HepG2 (cell line): ENCODE measurements at regions not wholly inside any gene's neighbourhood (a gene's known extent, or its start where the extent isn't known, plus 50 kb on each side); places are given as distances from the start of the nearest gene placed in this dataset.

Source experiments
- ATAC-seq: fragments of 200-7000 bp; cut with Tn5 transposase; 3 replicates; pipeline ENCODE4 v1.9.1; 2020; ENCODE audit warnings: mild to moderate bottlenecking, moderate library complexity
- BruUV-seq: library from RNA; stranded (reverse); fragments of 400-500 nt; replicated peaks from 2 replicates; lab custom pipeline; 2021; lab: Mats Ljungman, UMichigan
- CTCF ChIA-PET: fragments of 300-600 bp; formaldehyde crosslinking; extraction: SDS; loops from one replicate; lab custom pipeline; 2021; ENCODE audit warnings: low total read pairs, inconsistent platforms, low intra/inter-chr PET ratio; lab: Yijun Ruan, JAX
- POLR2A ChIA-PET: fragments of 350-600 bp; sonication (Branson Sonifier 250); formaldehyde crosslinking; loops from one replicate; lab custom pipeline; 2020; ENCODE audit warnings: antibody characterized with exemption, inconsistent platforms; lab: Yijun Ruan, JAX
- DNase-seq: peaks from one replicate; pipeline ENCODE4 v3.0.0-alpha.2; 2015; ENCODE audit warnings: low spot score
- FAIRE-seq: peaks from 3 replicates; lab custom pipeline; 2011; peaks lifted over from hg19 to GRCh38; lab: Jason Lieb, UNC
- H2AFZ ChIP-seq: one replicate; pipeline ENCODE4 v1.6.1; 2011; ENCODE audit warnings: low read length, inconsistent platforms
- H3K27ac ChIP-seq: fragments of 300-600 bp; 3 replicates; pipeline ENCODE4 v1.8.0; 2011; ENCODE audit warnings: mixed run types, mild to moderate bottlenecking, mixed read lengths, low read length, inconsistent platforms; ENCODE audit not compliant: insufficient read depth; ENCODE audit errors: extremely low read length
- H3K27me3 ChIP-seq, 2 experiments: fragments of 200-600 bp in 1 of 2; 2 replicates in 1 of 2; 3 replicates in 1 of 2; pipeline versions ENCODE4 v1.6.0 to v1.8.0; 2011; ENCODE audit warnings: low read length in 2 of 2, mild to moderate bottlenecking in 2 of 2, moderate library complexity in 2 of 2, inconsistent platforms in 1 of 2; ENCODE audit not compliant: insufficient read depth in 2 of 2, control insufficient read depth in 1 of 2
- H3K36me3 ChIP-seq, 2 experiments: fragments of 200-600 bp in 1 of 2; replicated peaks in 1 of 2; 2 replicates in 1 of 2; 3 replicates in 1 of 2; pipeline versions ENCODE4 v1.5.1 to v1.8.0; 2011; ENCODE audit warnings: low read length in 2 of 2, inconsistent platforms in 1 of 2; ENCODE audit not compliant: insufficient read depth in 2 of 2, control insufficient read depth in 1 of 2
- H3K4me1 ChIP-seq: 2 replicates; pipeline ENCODE4 v1.5.1; 2012; ENCODE audit warnings: low read length, inconsistent platforms; ENCODE audit not compliant: insufficient read depth
- H3K4me2 ChIP-seq: 2 replicates; pipeline ENCODE4 v1.6.0; 2011; ENCODE audit warnings: low read depth, low read length, inconsistent platforms
- H3K4me3 ChIP-seq, 3 experiments: fragments of 200-600 bp in 1 of 3; sonication (generic), shearing (Covaris generic) in 1 of 3; replicated peaks in 1 of 3; 2 replicates each; pipeline ENCODE4 v1.5.1; 2011 to 2016; ENCODE audit warnings: low read length in 3 of 3, inconsistent platforms in 2 of 3, low read depth in 2 of 3, mild to moderate bottlenecking in 2 of 3, control low read depth in 1 of 3, mixed read lengths in 1 of 3; ENCODE audit not compliant: insufficient read depth in 1 of 3
- H3K79me2 ChIP-seq: one replicate; pipeline ENCODE4 v1.6.1; 2011; ENCODE audit warnings: low read length, inconsistent platforms; ENCODE audit not compliant: insufficient read depth
- H3K9ac ChIP-seq: 2 replicates; pipeline ENCODE4 v1.6.0; 2011; ENCODE audit warnings: mild to moderate bottlenecking, low read depth, low read length, inconsistent platforms; ENCODE audit not compliant: insufficient read depth
- H3K9me3 ChIP-seq: 2 replicates; pipeline ENCODE4 v1.5.1; 2012; ENCODE audit warnings: mild to moderate bottlenecking, low read length
- H4K20me1 ChIP-seq: 2 replicates; pipeline ENCODE4 v1.6.0; 2011; ENCODE audit warnings: inconsistent platforms, mild to moderate bottlenecking, low read length, moderate library complexity; ENCODE audit not compliant: insufficient read depth
- ATF2 ChIP-seq: sonication (generic); formaldehyde crosslinking; IDR thresholded peaks from 2 replicates; pipeline ENCODE4 v1.4.0; 2020; ENCODE audit warnings: missing genetic modification reagents
- BORCS8-MEF2B ChIP-seq: sonication (generic); formaldehyde crosslinking; IDR thresholded peaks from 2 replicates; pipeline ENCODE4 v1.8.0; 2022; ENCODE audit warnings: mild to moderate bottlenecking, missing genetic modification reagents
- CEBPZ ChIP-seq: IDR thresholded peaks from 2 replicates; pipeline ENCODE4 v1.6.1; 2012; ENCODE audit warnings: low read length, improper control_type of control experiment
- CENPX ChIP-seq: sonication (generic); formaldehyde crosslinking; IDR thresholded peaks from 2 replicates; pipeline ENCODE4 v1.9.0; 2021; ENCODE audit warnings: mild to moderate bottlenecking, missing genetic modification reagents, moderate library complexity
- HCFC1 ChIP-seq: fragments of 150-350 bp; IDR thresholded peaks from 2 replicates; pipeline ENCODE4 v1.6.1; 2014; ENCODE audit warnings: low read depth, low read length
- HES4 ChIP-seq: sonication (generic); formaldehyde crosslinking; IDR thresholded peaks from 2 replicates; pipeline ENCODE4 v1.9.0; 2021; ENCODE audit warnings: mild to moderate bottlenecking, missing genetic modification reagents, borderline replicate concordance
- HNF1B ChIP-seq: sonication (generic); formaldehyde crosslinking; IDR thresholded peaks from 2 replicates; pipeline ENCODE4 v1.5.1; 2020; ENCODE audit warnings: mild to moderate bottlenecking, moderate library complexity, missing genetic modification reagents
- HNRNPH1 ChIP-seq: fragments of 200-400 bp; formaldehyde crosslinking; optimal IDR thresholded peaks from 2 replicates; pipeline ENCODE3; 2017; ENCODE audit warnings: mild to moderate bottlenecking, low read depth, low read length
- MLX ChIP-seq: IDR thresholded peaks from 2 replicates; pipeline ENCODE4 v1.6.1; 2016
- NFRKB ChIP-seq: fragments of 450-650 bp; IDR thresholded peaks from 2 replicates; pipeline ENCODE4 v1.6.1; 2017
- NKX3-1 ChIP-seq: sonication (generic); formaldehyde crosslinking; IDR thresholded peaks from 2 replicates; pipeline ENCODE4 v1.5.0; 2020; ENCODE audit warnings: missing genetic modification reagents
- SMC3 ChIP-seq: IDR thresholded peaks from 2 replicates; pipeline ENCODE4 v1.6.1; 2011; ENCODE audit warnings: low read length, improper control_type of control experiment
- SMYD3 ChIP-seq: sonication (generic); formaldehyde crosslinking; IDR thresholded peaks from 2 replicates; pipeline ENCODE4 v1.8.1; 2023; ENCODE audit warnings: mild to moderate bottlenecking, missing genetic modification reagents
- SNAPC2 ChIP-seq: sonication (generic); formaldehyde crosslinking; IDR thresholded peaks from 2 replicates; pipeline ENCODE4 v1.8.1; 2022; ENCODE audit warnings: mild to moderate bottlenecking, missing genetic modification reagents
- XRCC5 ChIP-seq: fragments of 200-400 bp; formaldehyde crosslinking; optimal IDR thresholded peaks from 2 replicates; pipeline ENCODE3; 2017; ENCODE audit warnings: mild to moderate bottlenecking, low read length
- ZFY ChIP-seq: sonication (generic); formaldehyde crosslinking; IDR thresholded peaks from 2 replicates; pipeline ENCODE4 v1.4.0; 2020; ENCODE audit warnings: missing genetic modification reagents
- ZMAT5 ChIP-seq: sonication (generic); formaldehyde crosslinking; IDR thresholded peaks from 2 replicates; pipeline ENCODE4 v1.5.0; 2020; ENCODE audit warnings: mild to moderate bottlenecking, low read depth, missing genetic modification reagents, borderline replicate concordance
- WGBS: methylation state at CpG from one replicate; pipeline ENCODE4 v1.1.6; 2017; ENCODE audit warnings: low lambda C conversion rate; 5-methylcytosine and 5-hydroxymethylcytosine counted together
- in situ Hi-C: cut with HindIII; loops from 2 replicates; pipeline ENCODE4 v1.10.0; 2017; ENCODE audit warnings: low pct_unique_long_range_greater_than_20kb; ENCODE audit not compliant: extremely low pct_ligation_motif_present
- intact Hi-C: fragments of 100-400 bp; cut with micrococcal nuclease; formaldehyde crosslinking; loops from one replicate; pipeline ENCODE4 v1.10.0; 2022; ENCODE audit not compliant: unreplicated experiment

- in situ Hi-C loops: loop anchor here (5.0 kb wide), 1 partner anchor 187 kb away; no protein-coding TSS in a partner anchor
- H3K9ac ChIP-seq: no peak overlapping the region
- H3K79me2 ChIP-seq: no peaks in the 10 kb centered on the region
- no peak for FAIRE-seq
- H3K4me1 ChIP-seq: no peaks in the 10 kb centered on the region
- WGBS: 64% methylated on average over 7 of the region's 7 CpGs
- H2AFZ ChIP-seq: no peak overlapping the region
- H3K27ac ChIP-seq: no peak overlapping the region
- DNase-seq: no peak
- intact Hi-C loops: loop anchor here (5.0 kb wide), 1 partner anchor 112 kb away; the partner anchor contains the start of gene KCNF1
- BruUV-seq: no TSS peak
- no peak for ATAC-seq
- H3K4me2 ChIP-seq: no peak overlapping the region
- H3K27me3 ChIP-seq: peaks cover 5 to 43% of the 10 kb centered on the region in 2 experiments; a peak in 4 of 5 replicates
- no peak overlapping the region for H3K4me3 ChIP-seq
- ChIA-PET POLR2A (no interaction called here), CTCF (no interaction called here)
- H4K20me1 ChIP-seq: peaks cover 2% of the 10 kb centered on the region; the same call in 1 of the 2 replicates
- no peaks in the 10 kb centered on the region for H3K36me3 ChIP-seq
- TF ChIP-seq XRCC5 (no peak), SMC3 (no peak), HNF1B (CRISPR knock-in tag) (no peak), HCFC1 (no peak), MLX (CRISPR knock-in tag) (no peak), ATF2 (CRISPR knock-in tag) (no peak), NKX3-1 (no peak), HNRNPH1 (no peak), CEBPZ (no peak), SMYD3 (CRISPR knock-in tag) (no peak), BORCS8-MEF2B (CRISPR knock-in tag) (no peak), CENPX (no peak), ZMAT5 (CRISPR knock-in tag) (no peak), NFRKB (no peak), SNAPC2 (CRISPR knock-in tag) (no peak), ZFY (CRISPR knock-in tag) (no peak), HES4 (no peak)
- TF ChIP-seq, all 625 proteins: peak for 0
- H3K9me3 ChIP-seq: no peaks in the 10 kb centered on the region
Observed at GRCh38 chr2:11024687-11025086, 113.0 kb downstream of the KCNF1 start.
